G401.6 (cell line): ENCODE measurements at regions not wholly inside any gene's neighbourhood (a gene's known extent, or its start where the extent isn't known, plus 50 kb on each side); places are given as distances from the start of the nearest gene placed in this dataset.
"Not testable (repeated sequence)": the region's sequence is repeated elsewhere in the genome, so short reads cannot be mapped to it uniquely, and the experiment has no call there.

Experiments
- FAIRE-seq: peaks from 2 replicates; lab custom pipeline; 2012; peaks lifted over from hg19 to GRCh38; lab: Jason Lieb, UNC

DNA sequence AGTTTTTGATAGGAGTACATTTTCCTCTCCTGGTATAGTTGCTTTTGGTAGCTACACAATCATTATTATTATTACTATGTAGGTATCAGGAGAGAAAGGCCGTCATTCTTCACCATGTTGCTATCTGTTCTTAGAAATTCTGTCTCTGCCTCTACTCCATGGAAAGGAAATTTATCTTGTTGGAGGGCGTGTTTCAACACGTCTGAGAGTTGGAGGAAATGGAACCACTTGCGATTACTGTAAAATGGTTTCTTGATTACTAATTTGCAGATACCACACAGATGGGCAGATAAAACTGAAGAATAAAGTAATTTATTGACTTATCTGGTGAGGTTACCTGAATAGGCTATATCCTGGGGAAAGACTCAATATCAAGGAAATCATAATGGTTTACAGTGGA is 488.4 kb downstream of the NR2F2 start:
- no peak for FAIRE-seq

DNA sequence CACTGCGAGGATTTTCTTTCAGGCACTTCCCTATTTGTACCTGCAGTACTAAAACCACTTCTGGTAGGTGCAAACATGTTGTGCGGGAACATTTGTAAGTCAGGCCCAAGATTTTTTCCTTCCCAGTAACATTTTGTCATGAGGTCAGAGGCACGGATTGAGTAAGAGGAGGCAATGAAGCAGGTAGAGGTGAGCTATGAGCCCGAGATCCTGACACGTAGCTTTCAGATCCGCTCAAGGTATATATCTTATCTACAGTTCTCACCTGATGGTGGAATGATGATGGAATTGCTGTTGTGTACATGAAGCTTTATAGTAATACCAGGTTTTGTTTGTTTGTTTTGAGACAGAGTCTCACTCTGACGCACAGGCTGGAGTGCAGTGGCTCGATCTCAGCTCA is 497.5 kb downstream of the NR2F2 start:
- FAIRE-seq = no peak

DNA sequence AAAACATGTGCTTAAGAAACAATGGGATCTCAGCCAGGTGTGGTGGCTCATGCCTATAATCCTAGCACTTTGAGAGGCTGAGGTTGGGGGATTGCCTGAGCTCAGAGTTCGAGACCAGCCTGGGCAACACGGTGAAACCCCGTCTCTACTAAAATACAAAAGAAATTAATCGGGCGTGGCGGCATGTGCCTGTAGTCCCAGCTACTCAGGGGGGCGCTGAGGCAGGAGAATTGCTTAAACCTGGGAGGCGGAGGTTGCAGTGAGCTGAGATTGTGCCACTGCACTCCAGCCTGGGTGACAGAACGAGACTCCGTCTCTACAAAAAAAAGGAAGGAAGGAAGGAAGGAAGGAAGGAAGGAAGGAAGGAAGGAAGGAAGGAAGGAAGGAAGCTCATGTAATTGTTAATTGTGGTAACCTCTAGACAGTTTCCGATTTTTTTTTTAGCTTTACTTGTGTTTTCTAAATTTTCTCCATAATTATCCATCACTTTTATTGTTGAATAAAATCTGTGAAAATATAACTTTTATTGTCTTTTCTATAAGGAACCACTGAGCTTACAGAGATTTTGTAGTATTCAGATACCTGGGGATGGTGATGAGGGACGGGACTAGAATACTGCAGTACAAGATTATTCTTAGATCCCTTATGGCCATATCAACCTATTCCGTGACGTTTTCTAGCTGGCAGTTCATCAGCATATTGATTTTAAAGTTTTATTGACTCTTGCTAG is 506.9 kb downstream of the NR2F2 start:
- no peak for FAIRE-seq

DNA sequence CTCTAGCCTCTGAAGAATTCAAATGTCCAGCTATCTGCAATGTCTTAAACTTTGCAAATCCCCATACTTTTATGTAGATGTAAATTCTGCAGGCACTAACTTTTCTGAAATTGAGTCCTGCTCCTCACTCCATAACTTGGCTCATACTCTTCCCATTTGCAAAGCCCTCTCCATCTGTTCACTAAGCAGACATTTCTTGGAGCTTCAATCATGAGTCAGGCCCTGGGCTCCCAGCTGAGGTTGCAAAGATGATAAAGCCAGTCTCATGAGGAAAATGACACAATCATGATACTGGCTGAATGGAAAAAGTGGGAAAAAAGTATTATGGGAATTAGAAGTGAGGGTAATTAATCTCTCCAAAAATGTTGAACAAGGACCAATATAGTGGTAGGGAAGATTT is 507.6 kb downstream of the NR2F2 start:
- FAIRE-seq = no peak

DNA sequence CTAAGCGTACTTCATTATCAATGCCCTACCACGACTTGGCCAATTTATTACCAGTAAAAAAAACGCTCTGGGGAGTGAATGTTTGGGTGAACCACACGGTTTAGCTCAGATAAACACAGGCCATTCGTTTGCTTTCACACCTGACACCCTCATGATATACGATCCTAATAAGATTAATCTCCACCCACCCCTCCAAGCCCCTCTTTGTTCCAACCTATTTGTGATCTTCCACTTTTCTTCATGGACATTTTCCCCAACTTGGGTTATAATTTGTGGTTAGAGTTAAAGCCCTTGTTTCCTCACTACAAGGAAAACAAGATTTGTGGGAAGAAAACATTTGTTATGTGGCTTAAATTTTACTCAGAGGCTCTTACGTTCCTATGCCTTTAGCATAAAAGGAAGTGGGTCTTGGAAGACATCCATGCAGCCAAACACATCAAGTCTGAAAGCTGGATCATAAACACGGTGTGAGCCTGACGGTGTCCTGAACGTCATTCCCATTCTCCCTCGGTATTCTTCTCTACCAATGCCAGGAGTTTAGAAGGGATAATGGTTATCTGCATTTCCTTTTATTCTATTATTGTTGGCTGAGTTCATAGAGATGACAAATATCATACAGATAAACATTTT is 518.9 kb downstream of the NR2F2 start:
- FAIRE-seq = no peak

DNA sequence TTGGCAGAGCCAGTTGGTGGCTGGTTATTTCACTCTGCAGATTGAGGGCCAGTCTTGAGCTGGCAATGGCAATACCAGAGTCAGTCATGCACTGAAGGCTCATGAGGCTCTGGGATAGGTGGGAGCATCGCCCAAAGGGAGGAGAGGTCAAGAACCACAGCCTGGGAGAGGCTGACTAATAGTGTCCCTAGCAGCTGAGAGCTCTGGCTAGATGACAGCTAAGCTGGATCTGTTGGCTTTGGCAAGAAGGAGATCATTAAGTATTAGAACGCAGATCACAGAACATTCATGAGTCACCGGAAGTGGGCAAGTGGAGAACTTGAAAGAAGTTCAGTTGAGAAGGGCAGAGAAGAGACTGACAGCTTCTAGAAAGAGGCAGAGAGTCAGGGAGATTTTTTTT is 521.1 kb downstream of the NR2F2 start:
- no peak for FAIRE-seq

DNA sequence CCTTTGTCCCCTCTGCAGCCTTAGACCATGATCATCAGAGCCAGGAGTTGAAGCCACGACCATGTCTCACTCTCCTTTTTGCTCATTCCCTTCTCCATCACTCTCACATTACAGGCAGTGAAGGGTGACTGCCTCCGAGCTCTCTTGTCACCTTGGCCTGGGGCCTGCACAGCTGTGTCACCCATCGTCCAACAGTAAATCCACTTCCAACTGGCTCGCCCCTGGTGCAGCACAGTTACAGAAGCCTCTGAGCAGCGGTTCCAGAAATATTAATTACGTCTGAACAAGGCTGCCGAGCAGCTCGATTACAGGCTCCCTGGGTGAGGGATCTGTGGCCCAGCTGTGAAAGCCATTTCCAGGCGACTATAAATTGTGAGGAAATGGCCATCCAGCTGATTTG is 528.2 kb downstream of the NR2F2 start:
- FAIRE-seq = no peak

DNA sequence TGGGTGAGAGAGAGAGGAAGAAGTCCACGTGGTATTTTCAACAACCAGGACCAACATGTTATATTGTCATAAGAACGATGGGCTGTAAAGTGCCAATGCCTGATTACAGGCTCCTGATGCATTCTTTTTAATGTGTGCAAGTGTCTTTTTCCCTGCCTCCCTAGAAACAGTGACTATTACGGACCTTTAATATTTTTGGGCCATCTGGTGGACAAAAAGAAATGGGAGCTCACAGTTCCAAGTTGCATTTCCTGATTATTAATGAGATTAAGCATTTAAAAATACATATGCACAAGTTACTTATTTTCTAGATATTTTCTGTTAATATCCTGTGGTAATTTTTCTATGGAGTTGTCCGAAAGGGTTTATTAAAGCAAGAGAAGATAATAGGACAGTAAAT is 530.2 kb downstream of the NR2F2 start:
- FAIRE-seq = no peak

DNA sequence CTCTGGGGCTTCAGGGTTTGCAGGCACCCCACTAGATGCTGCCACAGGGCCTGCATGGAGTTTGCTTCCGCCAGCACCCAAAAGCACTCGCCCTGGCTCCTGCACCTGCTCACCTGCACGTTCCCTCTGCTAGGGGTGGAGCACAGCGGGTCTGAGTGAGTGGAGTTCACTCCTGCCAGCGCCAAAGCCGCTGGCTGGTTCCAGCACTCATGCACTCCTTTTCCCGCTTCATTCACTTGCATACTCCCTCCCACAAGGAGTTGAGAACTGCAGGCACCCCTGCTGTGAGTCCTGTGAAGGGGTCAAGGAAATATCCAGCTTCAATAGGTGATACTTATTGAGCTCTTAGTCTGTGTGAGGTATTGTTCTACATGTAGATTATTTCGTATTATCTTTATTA is 537.5 kb downstream of the NR2F2 start:
- no peak for FAIRE-seq

DNA sequence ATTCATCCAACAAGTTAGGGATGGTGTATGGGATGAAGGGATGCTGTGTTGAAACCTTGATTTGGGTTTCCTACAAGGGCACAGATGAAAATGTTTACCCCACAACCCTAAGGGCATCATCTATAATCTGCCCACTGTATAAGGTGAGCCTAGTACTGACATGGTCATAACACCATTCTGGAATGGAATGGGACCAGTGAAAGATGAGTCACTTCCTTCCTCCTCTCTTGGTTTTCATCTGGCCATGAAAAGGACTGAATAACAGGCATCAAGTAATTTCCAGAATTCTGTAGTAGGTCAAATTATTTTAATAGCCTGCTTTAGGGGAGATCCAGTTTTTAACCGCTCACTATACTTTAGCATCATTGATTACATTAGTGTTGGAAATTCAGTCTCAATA is 538.6 kb downstream of the NR2F2 start:
- FAIRE-seq = no peak

DNA sequence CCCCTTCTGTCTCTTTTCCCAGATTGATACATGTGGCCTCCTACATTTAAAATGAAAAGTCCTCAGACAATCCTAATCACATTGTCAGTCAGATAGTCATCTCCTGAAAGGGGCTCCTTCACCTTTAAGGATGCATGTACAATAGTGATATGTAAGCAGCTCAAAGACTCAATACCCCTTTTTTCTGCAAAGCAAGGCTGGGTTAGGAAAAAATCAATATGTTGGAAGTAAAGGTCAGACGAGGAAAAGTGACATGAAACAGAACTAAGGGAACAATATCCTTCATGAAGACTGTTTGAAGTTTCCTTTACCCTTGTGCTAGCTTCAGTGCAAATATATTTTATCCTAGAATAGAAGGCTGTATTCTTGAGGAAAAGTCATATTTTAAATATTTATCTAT is 539.3 kb downstream of the NR2F2 start:
- FAIRE-seq = no peak

DNA sequence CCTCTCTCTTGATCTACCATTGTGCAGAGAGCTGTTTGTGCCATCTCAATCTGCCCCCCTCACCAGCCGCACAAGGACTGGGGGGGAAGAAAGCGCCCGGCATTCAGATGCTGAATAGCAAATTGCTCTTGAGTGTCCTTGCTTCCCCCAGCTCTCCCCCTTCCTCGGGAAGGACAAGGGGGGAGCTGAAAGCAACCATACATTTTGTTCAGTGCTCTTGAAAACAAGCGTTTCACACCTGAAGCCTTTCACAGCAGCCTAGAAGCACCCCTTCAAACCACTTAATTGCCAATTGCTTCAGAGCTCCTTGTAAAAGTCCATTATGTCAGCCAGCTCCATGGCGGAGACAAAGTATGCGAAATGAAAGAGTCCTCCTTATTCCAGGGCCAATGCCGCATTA is 540.1 kb downstream of the NR2F2 start:
- FAIRE-seq = no peak

DNA sequence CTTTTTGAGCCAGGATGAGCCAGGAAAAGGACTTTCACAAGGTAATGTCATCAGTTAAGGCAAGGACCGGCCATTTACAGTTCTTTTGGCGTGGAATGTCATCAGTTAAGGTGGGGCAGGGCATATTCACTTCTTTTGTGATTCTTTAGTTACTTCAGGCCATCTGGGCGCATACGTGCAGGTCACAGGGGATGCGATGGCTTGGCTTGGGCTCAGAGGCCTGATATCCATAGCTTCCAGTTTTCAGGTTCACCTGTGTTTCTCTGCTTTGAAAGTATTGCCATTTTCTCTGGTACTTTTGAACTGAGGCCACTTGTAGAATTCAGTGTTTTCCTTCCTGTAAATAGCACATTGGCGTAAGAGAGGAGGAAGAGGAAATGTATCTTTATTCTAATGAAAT is 546.9 kb downstream of the NR2F2 start:
- not testable (repeated sequence) for FAIRE-seq

DNA sequence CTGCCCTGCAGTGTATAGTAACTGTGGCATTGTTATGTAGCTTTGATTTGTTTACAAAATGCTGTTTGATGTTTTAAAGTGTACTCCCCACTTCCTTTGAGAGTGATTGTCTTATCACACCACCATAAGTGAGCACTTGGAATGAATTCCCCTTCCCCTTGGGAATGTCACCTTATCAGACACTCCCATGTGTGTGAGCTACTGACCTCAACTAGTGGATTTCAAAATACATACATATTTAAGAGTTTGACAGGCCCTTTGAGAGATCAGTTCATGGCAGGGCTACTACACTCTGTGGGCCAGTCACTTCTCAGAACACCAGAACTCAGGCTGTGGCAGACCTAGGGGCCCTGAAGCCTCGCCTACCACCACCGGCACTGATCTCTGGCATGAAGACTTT is 547.6 kb downstream of the NR2F2 start:
- no peak for FAIRE-seq

DNA sequence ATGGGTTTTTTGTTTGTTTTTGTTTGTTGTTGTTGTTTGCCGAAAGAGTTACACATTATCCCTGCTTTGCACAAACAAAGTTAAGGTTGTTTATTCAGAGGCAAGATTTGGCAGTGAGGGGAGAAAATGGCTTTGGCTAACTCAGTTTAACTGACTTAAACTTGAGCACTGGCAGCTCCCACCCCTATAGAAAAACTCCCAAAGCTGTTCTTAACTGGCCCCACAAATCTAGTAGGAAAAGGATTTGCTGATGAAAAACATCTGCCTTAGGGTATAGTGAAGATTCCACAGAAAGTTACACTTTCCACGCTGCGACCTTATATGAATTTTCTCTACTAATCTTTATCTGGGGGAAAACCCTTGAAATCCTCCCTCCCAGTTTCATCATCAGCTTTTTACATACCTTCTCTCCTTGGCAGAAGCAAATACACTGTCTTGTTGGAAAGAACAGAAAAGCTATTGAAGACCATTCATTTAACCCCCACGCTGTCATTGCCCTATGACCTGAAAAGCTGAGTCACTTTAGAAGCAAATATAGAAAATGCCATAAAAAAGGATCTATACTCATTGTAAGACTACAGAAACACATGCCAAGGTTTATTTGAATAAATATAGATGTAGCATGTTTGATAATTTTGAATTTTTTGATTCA is 551.7 kb downstream of the NR2F2 start:
- FAIRE-seq = no peak

DNA sequence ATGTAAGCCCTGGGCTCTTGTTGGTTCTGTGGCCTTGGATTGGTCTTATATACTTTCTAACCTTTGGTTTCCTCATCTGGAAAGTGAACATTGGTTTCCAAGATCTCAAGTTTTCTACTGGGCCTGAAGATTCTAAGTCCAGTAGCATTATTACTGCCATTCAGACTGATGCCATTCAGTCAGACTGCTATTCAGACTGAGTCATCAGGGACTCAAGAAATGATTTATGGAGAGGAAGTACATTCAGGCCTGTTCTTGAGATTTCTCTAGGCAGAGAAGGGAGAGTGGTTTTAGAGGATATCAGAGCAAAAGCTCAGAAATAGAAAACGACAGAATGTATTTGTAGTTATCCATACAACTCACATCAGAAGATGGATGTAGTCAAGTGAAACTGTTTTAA is 557.2 kb downstream of the NR2F2 start:
- no peak for FAIRE-seq

DNA sequence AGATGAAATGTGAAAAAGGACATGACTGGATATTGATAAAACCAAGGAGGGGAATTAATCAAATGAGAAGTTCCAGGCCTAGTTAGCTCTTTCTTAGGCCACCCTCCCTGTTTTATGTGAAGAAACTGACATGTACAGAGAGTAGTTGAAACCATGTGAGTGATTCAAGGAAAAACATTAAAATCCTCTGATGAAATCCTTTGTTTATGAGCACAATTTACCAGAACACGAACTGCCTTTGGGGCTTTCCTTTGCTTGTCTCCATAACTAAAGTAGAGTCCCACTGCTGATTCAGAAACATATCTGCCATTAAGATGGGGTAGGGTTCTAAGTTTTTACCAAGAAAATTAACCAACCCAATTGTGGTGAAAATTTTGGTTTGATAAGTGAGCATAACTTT is 558.3 kb downstream of the NR2F2 start:
- no peak for FAIRE-seq

DNA sequence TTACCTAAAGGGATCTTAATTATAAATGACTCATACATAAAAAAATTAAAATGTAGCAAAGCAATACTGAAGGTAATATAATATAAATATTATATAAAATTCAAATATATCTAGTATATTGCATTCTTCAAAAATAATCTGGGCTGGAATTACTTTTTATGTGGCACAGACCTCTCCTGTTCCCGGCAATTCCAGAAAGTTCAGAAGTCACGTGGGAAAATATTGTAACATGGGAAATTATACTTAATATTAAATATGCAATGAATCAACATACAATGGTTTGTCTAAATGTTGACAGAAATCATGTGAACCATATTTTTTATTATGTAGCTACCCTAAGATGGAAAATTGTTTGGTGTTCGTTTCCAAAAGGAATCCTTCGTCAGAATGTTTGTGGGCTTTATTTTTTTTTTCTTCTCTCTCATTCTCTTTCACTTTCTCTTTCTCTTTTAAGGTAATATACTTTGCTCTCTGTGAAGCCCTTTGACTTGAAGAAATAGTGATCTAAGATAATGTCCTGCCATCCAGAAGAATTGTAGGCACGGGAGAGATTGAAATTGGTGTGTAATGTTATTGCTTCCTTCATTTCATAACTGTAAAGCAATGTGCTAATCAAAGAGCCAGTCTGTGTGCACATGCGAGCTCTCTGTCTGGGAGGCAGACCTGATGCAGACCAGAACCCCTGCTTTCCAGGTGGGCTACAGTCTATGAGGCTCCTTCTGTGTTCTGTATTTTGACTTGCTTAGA is 559.4 kb downstream of the NR2F2 start:
- no peak for FAIRE-seq

DNA sequence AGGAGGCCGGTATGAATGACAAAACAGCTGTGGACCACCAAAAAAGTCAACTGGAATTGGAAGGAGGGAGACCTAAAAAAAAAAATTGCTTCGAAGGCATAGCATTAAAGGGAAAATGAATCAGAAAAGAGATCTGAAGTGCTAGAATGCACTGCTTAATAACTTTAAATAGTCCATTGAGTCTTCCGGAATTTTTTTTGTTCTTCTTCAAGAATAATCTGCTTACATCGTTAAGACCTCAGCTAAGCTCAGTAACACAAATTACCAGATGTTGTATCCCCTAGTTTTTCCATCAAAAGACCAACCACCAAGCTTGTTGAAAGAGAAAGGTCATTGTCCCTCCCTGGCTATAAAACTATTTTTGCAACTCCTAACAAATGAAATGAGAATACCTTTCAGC is 560.5 kb downstream of the NR2F2 start:
- no peak for FAIRE-seq

DNA sequence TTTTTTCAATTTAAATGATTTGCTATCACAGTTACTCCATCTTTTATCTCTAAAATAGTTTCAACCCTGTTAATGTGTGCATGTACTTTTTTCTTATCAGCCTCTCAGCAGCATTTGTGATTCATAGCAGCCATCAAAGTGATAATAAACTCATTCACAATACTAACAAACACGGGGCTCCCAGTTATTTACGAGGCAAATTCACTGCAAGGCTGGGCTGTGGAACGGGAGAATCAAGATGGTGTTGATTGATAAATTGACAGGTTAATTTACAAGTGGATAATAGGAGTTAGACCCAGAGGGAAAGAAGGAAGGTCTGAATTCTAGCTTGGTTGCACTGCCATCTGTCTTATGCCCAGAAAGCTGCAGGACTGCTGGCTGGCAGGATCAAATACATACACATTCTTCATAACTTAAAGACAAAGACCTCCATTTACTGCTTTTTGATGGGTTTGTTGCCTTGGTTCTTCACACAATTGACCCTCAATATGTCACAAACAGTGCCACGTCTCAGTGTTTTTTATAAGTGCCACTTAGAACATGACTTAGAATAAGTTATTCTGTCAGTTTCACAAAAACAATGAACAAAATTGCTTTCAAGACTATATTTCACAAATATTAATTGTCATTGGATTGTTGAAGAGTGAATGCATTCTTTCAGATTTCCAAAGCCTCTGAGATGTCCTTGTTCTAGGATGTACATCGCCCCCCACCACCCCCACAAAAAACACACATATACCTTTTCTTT is 562.8 kb downstream of the NR2F2 start:
- no peak for FAIRE-seq

DNA sequence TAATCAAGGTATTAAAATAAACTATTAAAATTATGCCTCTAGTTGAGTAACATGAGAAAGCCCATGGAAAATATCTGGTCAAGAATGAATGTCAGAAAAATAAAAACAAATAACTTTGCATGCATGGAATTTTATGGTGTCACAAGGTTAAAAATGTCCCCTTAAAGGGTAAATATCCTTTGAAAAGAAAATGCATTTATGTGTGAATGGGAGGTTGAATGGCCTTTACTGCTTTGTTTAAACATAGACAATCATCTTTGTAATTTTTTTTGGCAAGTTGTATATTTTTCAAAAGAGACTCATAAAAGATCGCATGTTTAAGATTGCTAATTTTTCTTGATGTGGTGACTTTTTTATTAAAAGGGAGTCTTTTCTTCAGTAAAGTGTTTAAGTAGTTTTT is 564.2 kb downstream of the NR2F2 start:
- no peak for FAIRE-seq

DNA sequence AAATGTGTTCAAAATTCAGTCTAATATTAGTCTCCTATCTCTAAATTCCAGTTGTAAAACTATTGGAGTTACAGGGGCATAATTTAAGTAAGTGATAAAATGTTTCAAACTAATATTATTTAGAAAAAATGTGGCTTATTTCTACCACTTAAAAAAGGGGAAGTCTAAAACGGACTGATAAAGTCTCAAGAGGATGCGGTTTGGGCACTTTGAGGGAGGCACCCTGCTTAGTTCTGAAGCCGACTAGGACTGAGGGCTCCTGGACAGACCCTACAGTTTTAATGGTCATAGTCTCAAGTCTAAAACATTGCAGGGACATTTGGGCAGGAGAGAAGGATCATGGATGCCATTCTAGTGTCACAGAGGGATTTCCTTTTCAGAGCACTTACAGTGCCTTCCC is 566.3 kb downstream of the NR2F2 start:
- no peak for FAIRE-seq
